ENCODE measurements at regions not wholly inside any gene's neighbourhood (a gene's known extent, or its start where the extent isn't known, plus 50 kb on each side); places are given as distances from the start of the nearest gene placed in this dataset.

GRCh38 chr16:63563819-63564505, 1527.7 kb upstream of the CDH8 start:
- no peak for DNase-seq (ENCODE audit: low read depth, low spot score)
- no peak overlapping the region for H3K4me3 ChIP-seq (ENCODE audit: low read depth, low read length)
- TF ChIP-seq CTCF (IDR thresholded peaks at IDR 0.05; ENCODE audit: low read depth, low read length) = no peak
- in situ Hi-C loops (cut with HindIII; ENCODE audit: low sequenced_read_pairs) = no loop called here

- TF ChIP-seq CTCF (IDR thresholded peaks at IDR 0.05; ENCODE audit: low read depth, low read length) = no peak
- DNase-seq (ENCODE audit: low read depth, low spot score) = no peak
These were observed 1517.7 kb upstream of the CDH8 start for GRCh38 chr16:63553980-63554379.

GRCh38 chr16:63539276-63539675, 1503.0 kb upstream of the CDH8 start:
- DNase-seq (ENCODE audit: low read depth, low spot score) = no peak
- in situ Hi-C loops (cut with HindIII; ENCODE audit: low sequenced_read_pairs) = no loop called here
- H3K4me3 ChIP-seq (ENCODE audit: low read depth, low read length) = no peak overlapping the region
- no peak for TF ChIP-seq CTCF (IDR thresholded peaks at IDR 0.05; ENCODE audit: low read depth, low read length)

More at GRCh38 chr16:63553980-63554379, 1517.7 kb upstream of the CDH8 start:
- H3K4me3 ChIP-seq (ENCODE audit: low read depth, low read length) = no peak overlapping the region
- in situ Hi-C loops (cut with HindIII; ENCODE audit: low sequenced_read_pairs) = no loop called here

GRCh38 chr16:63530974-63531373, 1494.7 kb upstream of the CDH8 start:
- no peak overlapping the region for H3K4me3 ChIP-seq (ENCODE audit: low read depth, low read length)
- in situ Hi-C loops (cut with HindIII; ENCODE audit: low sequenced_read_pairs) = no loop called here
- no peak for TF ChIP-seq CTCF (IDR thresholded peaks at IDR 0.05; ENCODE audit: low read depth, low read length)
- no peak for DNase-seq (ENCODE audit: low read depth, low spot score)

GRCh38 chr16:63530208-63530607, 1494.0 kb upstream of the CDH8 start:
- no peak overlapping the region for H3K4me3 ChIP-seq (ENCODE audit: low read depth, low read length)
- DNase-seq (ENCODE audit: low read depth, low spot score) = no peak
- in situ Hi-C loops (cut with HindIII; ENCODE audit: low sequenced_read_pairs) = no loop called here
- no peak for TF ChIP-seq CTCF (IDR thresholded peaks at IDR 0.05; ENCODE audit: low read depth, low read length)

- TF ChIP-seq CTCF (IDR thresholded peaks at IDR 0.05; ENCODE audit: low read depth, low read length) = no peak
- DNase-seq (ENCODE audit: low read depth, low spot score) = no peak
- H3K4me3 ChIP-seq (ENCODE audit: low read depth, low read length) = no peak overlapping the region
- in situ Hi-C loops (cut with HindIII; ENCODE audit: low sequenced_read_pairs) = no loop called here
These were observed 1491.2 kb upstream of the CDH8 start for GRCh38 chr16:63527404-63527803.
